Naive thymus-derived CD8-positive, alpha-beta T cell (primary cell): ENCODE measurements at regions not wholly inside any gene's neighbourhood (a gene's known extent, or its start where the extent isn't known, plus 50 kb on each side); places are given as distances from the start of the nearest gene placed in this dataset.

Source experiments
- ATAC-seq, 2 donors: fragments of 150-1000 bp; cut with Tn5 transposase in 1 of 2; sonication (Bioruptor Pico), chemical (Tn5 transposase) in 1 of 2; 1 replicate in 1 of 2; 2 replicates in 1 of 2; pipeline ENCODE4 v1.10.0; 2021; ENCODE audit warnings: mild to moderate bottlenecking in 2 of 2, moderate library complexity in 2 of 2
- POLR2A ChIA-PET: fragments of 350-600 bp; sonication (Branson Sonifier 250); formaldehyde crosslinking; loops from one replicate; lab custom pipeline; 2021; ENCODE audit warnings: antibody characterized with exemption; lab: Charles Lee
- DNase-seq, 10 donors: peaks; one replicate each; pipeline versions ENCODE4 v3.0.0 to v3.0.0-alpha.2; 2020 to 2022
- H3K27ac Mint-ChIP-seq, 10 donors: one replicate each; pipeline ENCODE4 v1.8.0; 2020 to 2022; ENCODE audit warnings: mild to moderate bottlenecking in 10 of 10, mixed read lengths in 10 of 10, moderate library complexity in 4 of 10, inconsistent platforms in 1 of 10
- H3K27me3 Mint-ChIP-seq, 5 donors: one replicate each; pipeline ENCODE4 v1.8.0; 2021 to 2022; ENCODE audit warnings: mixed read lengths in 5 of 5
- H3K36me3 Mint-ChIP-seq, 3 donors: one replicate each; pipeline ENCODE4 v1.8.0; 2020 to 2022; ENCODE audit warnings: mixed read lengths in 3 of 3, mild to moderate bottlenecking in 2 of 3, inconsistent platforms in 1 of 3
- H3K4me1 Mint-ChIP-seq, 4 donors: one replicate each; pipeline ENCODE4 v1.8.0; 2021 to 2022; ENCODE audit warnings: mixed read lengths in 4 of 4
- H3K4me3 Mint-ChIP-seq, 10 donors: one replicate each; pipeline ENCODE4 v1.8.0; 2020 to 2022; ENCODE audit warnings: mild to moderate bottlenecking in 10 of 10, mixed read lengths in 10 of 10, moderate library complexity in 6 of 10, inconsistent platforms in 1 of 10
- H3K9me3 Mint-ChIP-seq, 9 donors: one replicate each; pipeline ENCODE4 v1.8.0; 2020 to 2022; ENCODE audit warnings: mixed read lengths in 9 of 9, mild to moderate bottlenecking in 3 of 9, inconsistent platforms in 1 of 9, moderate library complexity in 1 of 9

DNA sequence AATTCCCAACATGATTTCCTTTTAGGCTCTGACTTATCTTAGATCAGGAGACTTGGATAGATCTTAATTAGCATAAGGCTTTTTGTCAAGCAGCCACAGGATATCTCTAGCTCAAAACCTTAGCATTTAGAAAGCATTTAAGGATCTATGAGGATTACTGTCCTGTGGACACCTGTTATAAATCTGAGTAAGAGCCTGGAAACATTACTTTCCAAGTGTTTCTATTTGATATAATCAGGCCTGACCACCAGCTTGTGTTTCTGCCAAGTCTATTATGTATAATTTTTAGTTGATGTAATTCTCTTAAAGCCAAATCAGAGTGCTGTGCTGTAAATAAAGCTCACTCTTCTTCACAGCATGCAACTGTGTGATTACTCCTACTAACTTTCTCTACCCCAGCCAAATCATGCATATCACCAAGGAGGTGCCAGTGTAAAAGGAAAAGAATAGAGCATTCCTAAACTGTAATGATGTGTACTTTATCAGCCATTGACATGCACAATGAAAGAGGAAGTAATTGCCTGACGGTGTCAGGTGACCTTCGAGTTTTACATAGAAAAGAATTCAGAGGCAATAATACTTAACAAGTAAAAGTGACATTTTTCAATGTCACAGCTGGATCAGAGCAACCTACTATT lies 309.9 kb upstream of the PRMT6 start:
- no peaks in the 10 kb centered on the region for H3K4me1 Mint-ChIP-seq
- no peak overlapping the region for H3K4me3 Mint-ChIP-seq
- H3K27ac Mint-ChIP-seq, result no peak overlapping the region
- H3K9me3 Mint-ChIP-seq, result peaks cover 0 to 19% (median 0%) of the 10 kb centered on the region in 9 donors
- POLR2A ChIA-PET, result no interaction called here
- H3K36me3 Mint-ChIP-seq, result no peaks in the 10 kb centered on the region
- no peak for DNase-seq
- H3K27me3 Mint-ChIP-seq, result no peaks in the 10 kb centered on the region
- ATAC-seq, result no peak

- no peaks in the 10 kb centered on the region for H3K4me1 Mint-ChIP-seq
- POLR2A ChIA-PET, result no interaction called here
- ATAC-seq (no peak), DNase-seq (no peak)
- no peaks in the 10 kb centered on the region for H3K36me3 Mint-ChIP-seq
- H3K4me3 Mint-ChIP-seq, result no peak overlapping the region
- no peak overlapping the region for H3K27ac Mint-ChIP-seq
- H3K27me3 Mint-ChIP-seq, result no peaks in the 10 kb centered on the region
- peaks cover 0 to 19% (median 0%) of the 10 kb centered on the region in 9 donors for H3K9me3 Mint-ChIP-seq
These were observed 309.2 kb upstream of the PRMT6 start for GRCh38 chr1:106747232-106747631.

GRCh38 chr1:106747791-106748190 lies 308.7 kb upstream of the PRMT6 start:
- H3K4me3 Mint-ChIP-seq, result no peak overlapping the region
- ATAC-seq, result no peak
- H3K36me3 Mint-ChIP-seq, result no peaks in the 10 kb centered on the region
- H3K27me3 Mint-ChIP-seq, result no peaks in the 10 kb centered on the region
- H3K4me1 Mint-ChIP-seq, result no peaks in the 10 kb centered on the region
- no peak overlapping the region for H3K27ac Mint-ChIP-seq
- peak in 1 of 10 donors; percentile 34 for DNase-seq
- peaks cover 0 to 19% (median 0%) of the 10 kb centered on the region in 9 donors for H3K9me3 Mint-ChIP-seq
- POLR2A ChIA-PET, result no interaction called here

DNA sequence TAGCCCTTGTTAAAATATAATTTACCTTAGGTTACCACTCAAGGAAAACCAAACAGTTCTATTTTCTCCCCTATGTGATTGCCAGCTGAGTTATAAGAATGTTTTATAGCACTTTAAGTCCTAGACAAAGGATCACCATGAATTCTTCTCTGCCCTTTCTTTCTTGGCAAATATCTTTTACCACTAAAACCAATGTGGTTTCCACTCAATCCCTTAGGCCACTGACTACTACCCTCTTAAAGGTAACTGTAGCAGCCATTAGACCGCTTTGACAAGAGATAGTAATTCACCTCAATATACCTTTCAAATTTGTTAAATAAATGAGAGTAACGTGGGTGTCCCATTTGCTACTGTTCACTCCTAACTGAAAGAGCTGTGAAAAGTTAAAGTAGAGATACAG lies 307.9 kb upstream of the PRMT6 start:
- Mint-ChIP-seq H3K4me3 (no peak overlapping the region), H3K9me3 (peaks cover 0 to 16% (median 0%) of the 10 kb centered on the region in 9 donors), H3K36me3 (no peaks in the 10 kb centered on the region), H3K27me3 (no peaks in the 10 kb centered on the region), H3K4me1 (no peaks in the 10 kb centered on the region), H3K27ac (no peak overlapping the region)
- POLR2A ChIA-PET, result no interaction called here
- no peak for ATAC-seq
- DNase-seq, result no peak

DNA sequence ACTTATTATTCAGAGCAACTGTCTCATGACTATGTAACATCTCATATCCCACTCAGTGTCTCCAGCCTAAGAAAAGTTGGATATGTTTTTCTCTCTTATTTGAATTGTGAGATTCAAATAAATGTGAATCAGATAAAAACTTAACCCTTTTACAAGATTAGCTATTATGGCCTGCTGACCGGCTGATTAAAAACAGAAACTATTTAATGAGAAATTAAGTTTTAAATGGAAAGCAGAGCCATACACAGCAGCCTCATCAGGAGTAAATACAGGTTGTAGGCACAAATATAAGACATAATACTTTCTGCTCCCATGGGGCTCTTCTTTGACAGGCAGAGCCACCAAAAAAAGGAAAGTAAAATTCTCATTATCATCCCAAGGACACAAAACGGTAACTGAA lies 307.0 kb upstream of the PRMT6 start:
- no peak for DNase-seq
- Mint-ChIP-seq H3K27ac (no peak overlapping the region), H3K27me3 (no peaks in the 10 kb centered on the region), H3K4me3 (no peak overlapping the region), H3K4me1 (no peaks in the 10 kb centered on the region), H3K9me3 (peaks cover 0 to 19% (median 0%) of the 10 kb centered on the region in 9 donors), H3K36me3 (no peaks in the 10 kb centered on the region)
- no peak for ATAC-seq
- POLR2A ChIA-PET, result no interaction called here

GRCh38 chr1:106749906-106750305 lies 306.6 kb upstream of the PRMT6 start:
- no peaks in the 10 kb centered on the region for H3K4me1 Mint-ChIP-seq

GRCh38 chr1:106751002-106751401 lies 305.5 kb upstream of the PRMT6 start:
- Mint-ChIP-seq H3K9me3 (peaks cover 0 to 19% (median 0%) of the 10 kb centered on the region in 9 donors), H3K4me3 (no peak overlapping the region), H3K36me3 (no peaks in the 10 kb centered on the region), H3K27me3 (no peaks in the 10 kb centered on the region), H3K4me1 (no peaks in the 10 kb centered on the region), H3K27ac (no peak overlapping the region)
- POLR2A ChIA-PET, result no interaction called here
- DNase-seq, result no peak
- no peak for ATAC-seq

More at GRCh38 chr1:106749906-106750305, 306.6 kb upstream of the PRMT6 start:
- H3K27ac Mint-ChIP-seq, result no peak overlapping the region
- H3K27me3 Mint-ChIP-seq, result no peaks in the 10 kb centered on the region
- no peak for ATAC-seq
- POLR2A ChIA-PET, result no interaction called here
- no peak overlapping the region for H3K4me3 Mint-ChIP-seq
- no peak for DNase-seq
- H3K9me3 Mint-ChIP-seq, result peaks cover 0 to 19% (median 0%) of the 10 kb centered on the region in 9 donors
- no peaks in the 10 kb centered on the region for H3K36me3 Mint-ChIP-seq

- H3K36me3 Mint-ChIP-seq, result no peaks in the 10 kb centered on the region
- POLR2A ChIA-PET, result no interaction called here
- no peaks in the 10 kb centered on the region for H3K4me1 Mint-ChIP-seq
- H3K27ac Mint-ChIP-seq, result no peak overlapping the region
- H3K9me3 Mint-ChIP-seq, result peaks cover 0 to 25% (median 0%) of the 10 kb centered on the region in 9 donors
- DNase-seq (no peak), ATAC-seq (no peak)
- H3K27me3 Mint-ChIP-seq, result no peaks in the 10 kb centered on the region
- H3K4me3 Mint-ChIP-seq, result no peak overlapping the region
These were observed 303.4 kb upstream of the PRMT6 start for GRCh38 chr1:106753066-106753465.

GRCh38 chr1:106754957-106755356 lies 301.5 kb upstream of the PRMT6 start:
- ATAC-seq (no peak), DNase-seq (no peak)
- POLR2A ChIA-PET, result no interaction called here
- Mint-ChIP-seq H3K4me3 (no peak overlapping the region), H3K27me3 (no peaks in the 10 kb centered on the region), H3K27ac (no peak overlapping the region), H3K4me1 (no peaks in the 10 kb centered on the region), H3K36me3 (no peaks in the 10 kb centered on the region), H3K9me3 (peaks cover 0 to 27% (median 4%) of the 10 kb centered on the region in 9 donors)

GRCh38 chr1:106755682-106756406 lies 300.6 kb upstream of the PRMT6 start:
- H3K9me3 Mint-ChIP-seq, result peaks cover 0 to 21% (median 4%) of the 10 kb centered on the region in 9 donors
- POLR2A ChIA-PET, result no interaction called here

DNA sequence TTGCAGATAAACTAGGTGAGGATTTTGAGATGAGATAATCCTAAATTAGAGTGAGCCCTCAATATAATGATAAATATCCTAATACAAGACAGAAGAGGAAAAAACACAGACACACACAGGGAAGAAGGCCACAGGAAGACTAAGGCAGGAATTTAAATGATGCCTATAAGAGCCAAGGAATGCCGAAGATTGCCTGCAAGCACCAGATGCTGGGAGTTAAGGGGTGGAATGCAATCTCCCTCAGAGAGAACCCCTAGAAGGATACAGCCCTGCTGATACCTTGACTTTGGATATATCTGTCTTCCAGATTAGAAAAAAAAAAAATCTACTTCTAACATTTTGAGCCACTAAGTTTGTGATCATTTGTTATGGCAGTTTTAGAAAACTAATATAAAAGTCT lies 299.7 kb upstream of the PRMT6 start:
- Mint-ChIP-seq H3K27ac (no peak overlapping the region), H3K9me3 (peaks cover 0 to 21% (median 4%) of the 10 kb centered on the region in 9 donors), H3K4me1 (no peaks in the 10 kb centered on the region), H3K27me3 (no peaks in the 10 kb centered on the region), H3K36me3 (no peaks in the 10 kb centered on the region), H3K4me3 (no peak overlapping the region)
- DNase-seq, result no peak
- POLR2A ChIA-PET, result no interaction called here
- no peak for ATAC-seq

More at GRCh38 chr1:106755682-106756406, 300.6 kb upstream of the PRMT6 start:
- no peak overlapping the region for H3K27ac Mint-ChIP-seq
- H3K27me3 Mint-ChIP-seq, result no peaks in the 10 kb centered on the region
- ATAC-seq (no peak), DNase-seq (no peak)
- H3K4me3 Mint-ChIP-seq, result no peak overlapping the region
- H3K4me1 Mint-ChIP-seq, result no peaks in the 10 kb centered on the region
- H3K36me3 Mint-ChIP-seq, result no peaks in the 10 kb centered on the region

DNA sequence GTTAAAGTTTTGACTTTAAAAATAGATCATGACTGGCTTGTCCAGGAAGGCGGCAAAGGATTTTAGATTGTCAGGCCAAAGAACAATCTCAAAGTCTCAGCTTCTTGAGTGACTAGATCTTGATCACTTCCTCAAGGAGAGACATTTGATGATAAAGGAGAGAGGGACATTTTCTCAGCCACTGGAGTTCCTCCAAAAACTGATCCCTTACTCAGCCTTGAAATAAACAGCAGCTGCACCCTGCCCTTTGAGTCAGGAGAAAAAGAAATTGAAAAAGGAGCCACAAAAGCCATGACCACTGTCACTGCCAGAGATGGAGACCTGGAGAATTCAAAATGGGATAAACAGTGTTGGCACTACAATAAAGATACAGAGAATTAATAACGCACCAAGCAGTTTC lies 288.4 kb upstream of the PRMT6 start:
- Mint-ChIP-seq H3K4me3 (no peak overlapping the region), H3K27me3 (no peaks in the 10 kb centered on the region), H3K36me3 (peaks cover 0 to 2% (median 0%) of the 10 kb centered on the region in 3 donors), H3K4me1 (no peaks in the 10 kb centered on the region), H3K9me3 (peaks cover 0 to 9% (median 5%) of the 10 kb centered on the region in 9 donors), H3K27ac (no peak overlapping the region)
- DNase-seq (no peak), ATAC-seq (no peak)
- POLR2A ChIA-PET, result no interaction called here

- Mint-ChIP-seq H3K27me3 (no peaks in the 10 kb centered on the region), H3K9me3 (peaks cover 0 to 13% (median 8%) of the 10 kb centered on the region in 9 donors), H3K36me3 (peaks cover 0 to 2% (median 0%) of the 10 kb centered on the region in 3 donors), H3K4me1 (no peaks in the 10 kb centered on the region), H3K27ac (no peak overlapping the region), H3K4me3 (no peak overlapping the region)
- no peak for DNase-seq
- no peak for ATAC-seq
- POLR2A ChIA-PET, result no interaction called here
These were observed 288.0 kb upstream of the PRMT6 start for GRCh38 chr1:106768501-106768900.
